ENCODE measurements at regions not wholly inside any gene's neighbourhood (a gene's known extent, or its start where the extent isn't known, plus 50 kb on each side); places are given as distances from the start of the nearest gene placed in this dataset.

- TF ChIP-seq, protein P1, sequence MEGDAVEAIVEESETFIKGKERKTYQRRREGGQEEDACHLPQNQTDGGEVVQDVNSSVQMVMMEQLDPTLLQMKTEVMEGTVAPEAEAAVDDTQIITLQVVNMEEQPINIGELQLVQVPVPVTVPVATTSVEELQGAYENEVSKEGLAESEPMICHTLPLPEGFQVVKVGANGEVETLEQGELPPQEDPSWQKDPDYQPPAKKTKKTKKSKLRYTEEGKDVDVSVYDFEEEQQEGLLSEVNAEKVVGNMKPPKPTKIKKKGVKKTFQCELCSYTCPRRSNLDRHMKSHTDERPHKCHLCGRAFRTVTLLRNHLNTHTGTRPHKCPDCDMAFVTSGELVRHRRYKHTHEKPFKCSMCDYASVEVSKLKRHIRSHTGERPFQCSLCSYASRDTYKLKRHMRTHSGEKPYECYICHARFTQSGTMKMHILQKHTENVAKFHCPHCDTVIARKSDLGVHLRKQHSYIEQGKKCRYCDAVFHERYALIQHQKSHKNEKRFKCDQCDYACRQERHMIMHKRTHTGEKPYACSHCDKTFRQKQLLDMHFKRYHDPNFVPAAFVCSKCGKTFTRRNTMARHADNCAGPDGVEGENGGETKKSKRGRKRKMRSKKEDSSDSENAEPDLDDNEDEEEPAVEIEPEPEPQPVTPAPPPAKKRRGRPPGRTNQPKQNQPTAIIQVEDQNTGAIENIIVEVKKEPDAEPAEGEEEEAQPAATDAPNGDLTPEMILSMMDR (IDR thresholded peaks at IDR 0.05; ENCODE audit: low read depth, low read length): no peak
- no peak for TF ChIP-seq EZH2phosphoT487 (IDR thresholded peaks at IDR 0.05; ENCODE audit: low read depth)
Observed at GRCh38 chr4:157795495-157795894, 377.3 kb downstream of the GASK1B start.
